ENCODE measurements at regions not wholly inside any gene's neighbourhood (a gene's known extent, or its start where the extent isn't known, plus 50 kb on each side); places are given as distances from the start of the nearest gene placed in this dataset.

- no peak overlapping the region for H3K27ac Mint-ChIP-seq (ENCODE audit: unreplicated experiment)
- no peaks in the 10 kb centered on the region for H3K27me3 Mint-ChIP-seq (ENCODE audit: unreplicated experiment)
- H3K4me1 Mint-ChIP-seq (ENCODE audit: unreplicated experiment), result peaks cover 16% of the 10 kb centered on the region
- H3K9me3 Mint-ChIP-seq (ENCODE audit: unreplicated experiment), result no peaks in the 10 kb centered on the region
- no peak overlapping the region for H3K4me3 Mint-ChIP-seq (ENCODE audit: unreplicated experiment)
- DNase-seq (ENCODE audit: extremely low spot score, unreplicated experiment), result no peak
- no peak for TF ChIP-seq CTCF (IDR thresholded peaks at IDR 0.05)
- H3K36me3 Mint-ChIP-seq (ENCODE audit: unreplicated experiment), result no peaks in the 10 kb centered on the region
These were observed 369.6 kb upstream of the ADGRL4 start for GRCh38 chr1:79376106-79376505.

GRCh38 chr1:79375352-79375751 lies 368.8 kb upstream of the ADGRL4 start:
- DNase-seq (ENCODE audit: extremely low spot score, unreplicated experiment), result no peak
- peaks cover 16% of the 10 kb centered on the region for H3K4me1 Mint-ChIP-seq (ENCODE audit: unreplicated experiment)
- TF ChIP-seq CTCF (IDR thresholded peaks at IDR 0.05), result no peak
- H3K9me3 Mint-ChIP-seq (ENCODE audit: unreplicated experiment), result no peaks in the 10 kb centered on the region
- H3K4me3 Mint-ChIP-seq (ENCODE audit: unreplicated experiment), result no peak overlapping the region
- H3K27ac Mint-ChIP-seq (ENCODE audit: unreplicated experiment), result no peak overlapping the region
- no peaks in the 10 kb centered on the region for H3K27me3 Mint-ChIP-seq (ENCODE audit: unreplicated experiment)
- H3K36me3 Mint-ChIP-seq (ENCODE audit: unreplicated experiment), result no peaks in the 10 kb centered on the region

- TF ChIP-seq CTCF (IDR thresholded peaks at IDR 0.05), result no peak
- H3K9me3 Mint-ChIP-seq (ENCODE audit: unreplicated experiment), result no peaks in the 10 kb centered on the region
- H3K36me3 Mint-ChIP-seq (ENCODE audit: unreplicated experiment), result no peaks in the 10 kb centered on the region
- H3K4me1 Mint-ChIP-seq (ENCODE audit: unreplicated experiment), result peaks cover 16% of the 10 kb centered on the region
- H3K27ac Mint-ChIP-seq (ENCODE audit: unreplicated experiment), result no peak overlapping the region
- no peak overlapping the region for H3K4me3 Mint-ChIP-seq (ENCODE audit: unreplicated experiment)
- no peaks in the 10 kb centered on the region for H3K27me3 Mint-ChIP-seq (ENCODE audit: unreplicated experiment)
- DNase-seq (ENCODE audit: extremely low spot score, unreplicated experiment), result no peak
These were observed 367.9 kb upstream of the ADGRL4 start for GRCh38 chr1:79374397-79374796.

GRCh38 chr1:79373481-79374125 lies 367.1 kb upstream of the ADGRL4 start:
- Mint-ChIP-seq H3K4me1 (ENCODE audit: unreplicated experiment) (peaks cover 16% of the 10 kb centered on the region), H3K4me3 (ENCODE audit: unreplicated experiment) (no peak overlapping the region), H3K36me3 (ENCODE audit: unreplicated experiment) (no peaks in the 10 kb centered on the region), H3K27me3 (ENCODE audit: unreplicated experiment) (no peaks in the 10 kb centered on the region), H3K9me3 (ENCODE audit: unreplicated experiment) (no peaks in the 10 kb centered on the region), H3K27ac (ENCODE audit: unreplicated experiment) (no peak overlapping the region)
- DNase-seq (ENCODE audit: extremely low spot score, unreplicated experiment), result no peak
- no peak for TF ChIP-seq CTCF (IDR thresholded peaks at IDR 0.05)

GRCh38 chr1:79371802-79372201 lies 365.3 kb upstream of the ADGRL4 start:
- Mint-ChIP-seq H3K36me3 (ENCODE audit: unreplicated experiment) (no peaks in the 10 kb centered on the region), H3K9me3 (ENCODE audit: unreplicated experiment) (no peaks in the 10 kb centered on the region), H3K4me1 (ENCODE audit: unreplicated experiment) (peaks cover 16% of the 10 kb centered on the region), H3K27me3 (ENCODE audit: unreplicated experiment) (no peaks in the 10 kb centered on the region), H3K27ac (ENCODE audit: unreplicated experiment) (no peak overlapping the region), H3K4me3 (ENCODE audit: unreplicated experiment) (no peak overlapping the region)
- no peak for DNase-seq (ENCODE audit: extremely low spot score, unreplicated experiment)
- TF ChIP-seq CTCF (IDR thresholded peaks at IDR 0.05), result no peak
